Activated CD4-positive, alpha-beta T cell treated with anti-CD3 and anti-CD28 coated beads, Interleukin-2, amount 50 U/mL, for 4 hours (primary cell): ENCODE measurements at regions not wholly inside any gene's neighbourhood (a gene's known extent, or its start where the extent isn't known, plus 50 kb on each side); places are given as distances from the start of the nearest gene placed in this dataset.

Experiments
- DNase-seq, 2 experiments: peaks; one replicate each; pipeline ENCODE4 v3.0.0-alpha.2; 2020

GRCh38 chr1:219520241-219520640 lies 92.7 kb downstream of the ZC3H11B start:
- no peak for DNase-seq

- no peak for DNase-seq
These were observed 94.0 kb downstream of the ZC3H11B start for GRCh38 chr1:219518907-219519248.

GRCh38 chr1:219518168-219518906 lies 94.6 kb downstream of the ZC3H11B start:
- DNase-seq: no peak

GRCh38 chr1:219517031-219517430 lies 95.9 kb downstream of the ZC3H11B start:
- no peak for DNase-seq

- DNase-seq: no peak
These were observed 98.2 kb downstream of the ZC3H11B start for GRCh38 chr1:219514728-219515127.

- no peak for DNase-seq
These were observed 105.5 kb downstream of the ZC3H11B start for GRCh38 chr1:219507437-219507836.

GRCh38 chr1:219506936-219507335 lies 106.0 kb downstream of the ZC3H11B start:
- no peak for DNase-seq

GRCh38 chr1:219506473-219506899 lies 106.4 kb downstream of the ZC3H11B start:
- no peak for DNase-seq

- DNase-seq: no peak
These were observed 107.0 kb downstream of the ZC3H11B start for GRCh38 chr1:219505886-219506285.

- DNase-seq: no peak
These were observed 109.3 kb downstream of the ZC3H11B start for GRCh38 chr1:219503604-219504003.

- no peak for DNase-seq
These were observed 112.5 kb downstream of the ZC3H11B start for GRCh38 chr1:219500327-219500897.

GRCh38 chr1:219498666-219499065 lies 114.2 kb downstream of the ZC3H11B start:
- DNase-seq: no peak

- no peak for DNase-seq
These were observed 117.0 kb downstream of the ZC3H11B start for GRCh38 chr1:219495737-219496408.

- no peak for DNase-seq
These were observed 120.2 kb downstream of the ZC3H11B start for GRCh38 chr1:219492717-219493116.

- no peak for DNase-seq
These were observed 122.3 kb downstream of the ZC3H11B start for GRCh38 chr1:219490566-219490965.

GRCh38 chr1:219489636-219490035 lies 123.3 kb downstream of the ZC3H11B start:
- no peak for DNase-seq

- no peak for DNase-seq
These were observed 124.6 kb downstream of the ZC3H11B start for GRCh38 chr1:219488275-219488674.

GRCh38 chr1:219483530-219483929 lies 129.4 kb downstream of the ZC3H11B start:
- no peak for DNase-seq

GRCh38 chr1:219480011-219480410 lies 132.9 kb downstream of the ZC3H11B start:
- DNase-seq: no peak

- DNase-seq: no peak
These were observed 134.1 kb downstream of the ZC3H11B start for GRCh38 chr1:219478811-219479210.

- no peak for DNase-seq
These were observed 135.0 kb downstream of the ZC3H11B start for GRCh38 chr1:219477861-219478260.

GRCh38 chr1:219476716-219477115 lies 136.2 kb downstream of the ZC3H11B start:
- DNase-seq: no peak

- DNase-seq: no peak
These were observed 136.8 kb downstream of the ZC3H11B start for GRCh38 chr1:219476116-219476515.

GRCh38 chr1:219472596-219472995 lies 140.3 kb downstream of the ZC3H11B start:
- no peak for DNase-seq
